ENCODE measurements at regions not wholly inside any gene's neighbourhood (a gene's known extent, or its start where the extent isn't known, plus 50 kb on each side); places are given as distances from the start of the nearest gene placed in this dataset.

DNA sequence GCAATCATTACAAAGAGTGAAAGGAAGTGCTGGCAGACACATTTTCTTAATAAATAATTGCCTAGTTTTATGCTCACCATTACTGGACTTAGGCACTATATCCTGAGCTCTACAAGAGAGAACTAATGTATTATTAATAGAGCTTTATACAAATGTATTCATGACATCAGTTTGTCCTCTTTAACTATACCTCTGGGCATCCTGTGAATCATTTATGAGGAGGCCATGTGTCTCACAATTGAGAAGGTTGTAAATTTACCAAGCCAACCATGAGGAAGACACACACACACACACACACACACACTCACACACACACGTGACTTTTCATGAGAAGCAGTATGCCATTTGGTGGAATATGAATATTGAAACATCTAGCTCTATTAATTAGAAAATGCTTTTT is 728.2 kb downstream of the ARAP2 start:
- DNase-seq, result no peak
- Histone ChIP-seq H3K4me2 (ENCODE audit: low read length, poor library complexity, severe bottlenecking) (no peak overlapping the region), H3K14ac (ENCODE audit: low read length in 2 of 2) (no peak overlapping the region), H3K4me3 (ENCODE audit: insufficient read depth in 1 of 2, low read depth in 1 of 2, low read length in 2 of 2) (no peak overlapping the region), H2BK15ac (ENCODE audit: low read depth, poor library complexity, severe bottlenecking) (no peak overlapping the region), H2BK5ac (ENCODE audit: low read depth, low read length, poor library complexity, severe bottlenecking) (no peak overlapping the region), H3K18ac (ENCODE audit: low read depth in 1 of 2, low read length in 2 of 2) (no peak overlapping the region), H3K23ac (ENCODE audit: low read length in 2 of 2) (no peak overlapping the region), H2AFZ (ENCODE audit: low read depth, low read length) (no peak overlapping the region), H2BK12ac (ENCODE audit: low read length in 2 of 2) (no peak overlapping the region), H3K9ac (ENCODE audit: low read length) (no peak overlapping the region), H3K27me3 (ENCODE audit: control insufficient read depth in 1 of 2, insufficient read depth in 1 of 2, low read length in 2 of 2) (no peaks in the 10 kb centered on the region), H3K36me3 (ENCODE audit: control insufficient read depth in 1 of 2, insufficient read depth in 2 of 2, low read depth in 1 of 2, low read length in 2 of 2) (no peaks in the 10 kb centered on the region), H2BK120ac (ENCODE audit: low read depth, low read length) (no peak overlapping the region), H4K8ac (ENCODE audit: low read length) (no peak overlapping the region), H3K4me1 (ENCODE audit: control insufficient read depth, insufficient read depth, low read depth, low read length) (no peaks in the 10 kb centered on the region), H3K9me3 (ENCODE audit: control insufficient read depth, low read length) (no peaks in the 10 kb centered on the region), H2AK5ac (ENCODE audit: low read length, severe bottlenecking) (no peak overlapping the region), H3K4ac (ENCODE audit: low read depth in 1 of 2, low read length in 2 of 2) (no peak overlapping the region), H4K91ac (ENCODE audit: low read length) (no peak overlapping the region), H3K79me1 (replicated peaks; ENCODE audit: low read length, poor library complexity, severe bottlenecking) (no peaks in the 10 kb centered on the region), H3K27ac (ENCODE audit: low read length, poor library complexity, severe bottlenecking) (no peak overlapping the region)
- WGBS, result no CpG with 5 or more reads among the region's 1 CpG

DNA sequence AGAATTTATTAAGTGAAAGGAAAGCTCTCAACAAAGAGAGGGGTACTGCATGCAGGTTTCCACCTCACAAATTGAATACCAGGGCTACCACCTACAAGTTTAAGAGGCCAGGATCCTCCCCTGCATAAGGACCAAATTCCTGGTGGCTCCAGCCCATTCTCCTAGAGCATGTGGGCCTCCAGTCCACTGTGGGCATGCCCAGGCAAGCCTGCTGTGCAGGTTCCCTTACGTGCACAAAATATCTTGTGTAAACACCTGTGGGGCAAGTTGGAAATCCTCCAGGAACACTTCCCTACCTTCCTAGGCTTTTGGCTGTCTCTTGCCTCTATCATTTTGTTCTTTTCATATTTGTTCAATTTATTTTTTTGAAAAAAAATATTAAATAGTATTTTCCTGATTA is 724.3 kb downstream of the ARAP2 start:
- Histone ChIP-seq H3K18ac (ENCODE audit: low read depth in 1 of 2, low read length in 2 of 2) (peak overlapping the region in 1 of 2 experiments; percentile 66), H3K27me3 (ENCODE audit: control insufficient read depth in 1 of 2, insufficient read depth in 1 of 2, low read length in 2 of 2) (no peaks in the 10 kb centered on the region), H3K9ac (ENCODE audit: low read length) (no peak overlapping the region), H3K9me3 (ENCODE audit: control insufficient read depth, low read length) (no peaks in the 10 kb centered on the region), H3K23ac (ENCODE audit: low read length in 2 of 2) (no peak overlapping the region), H3K4me1 (ENCODE audit: control insufficient read depth, insufficient read depth, low read depth, low read length) (no peaks in the 10 kb centered on the region), H2BK120ac (ENCODE audit: low read depth, low read length) (no peak overlapping the region), H3K79me1 (replicated peaks; ENCODE audit: low read length, poor library complexity, severe bottlenecking) (no peaks in the 10 kb centered on the region), H3K4me2 (ENCODE audit: low read length, poor library complexity, severe bottlenecking) (no peak overlapping the region), H3K14ac (ENCODE audit: low read length in 2 of 2) (no peak overlapping the region), H3K36me3 (ENCODE audit: control insufficient read depth in 1 of 2, insufficient read depth in 2 of 2, low read depth in 1 of 2, low read length in 2 of 2) (no peaks in the 10 kb centered on the region), H2BK5ac (ENCODE audit: low read depth, low read length, poor library complexity, severe bottlenecking) (peak overlapping the region; percentile 0), H2BK12ac (ENCODE audit: low read length in 2 of 2) (no peak overlapping the region), H2AFZ (ENCODE audit: low read depth, low read length) (no peak overlapping the region), H4K8ac (ENCODE audit: low read length) (peak overlapping the region; percentile 80), H3K4me3 (ENCODE audit: insufficient read depth in 1 of 2, low read depth in 1 of 2, low read length in 2 of 2) (no peak overlapping the region), H3K4ac (ENCODE audit: low read depth in 1 of 2, low read length in 2 of 2) (peak overlapping the region in 1 of 2 experiments; percentile 51), H2AK5ac (ENCODE audit: low read length, severe bottlenecking) (no peak overlapping the region), H2BK15ac (ENCODE audit: low read depth, poor library complexity, severe bottlenecking) (no peak overlapping the region), H4K91ac (ENCODE audit: low read length) (peak overlapping the region; percentile 50), H3K27ac (ENCODE audit: low read length, poor library complexity, severe bottlenecking) (no peak overlapping the region)
- no peak for DNase-seq
- 0% methylated on average over 1 of the region's 1 CpG for WGBS

DNA sequence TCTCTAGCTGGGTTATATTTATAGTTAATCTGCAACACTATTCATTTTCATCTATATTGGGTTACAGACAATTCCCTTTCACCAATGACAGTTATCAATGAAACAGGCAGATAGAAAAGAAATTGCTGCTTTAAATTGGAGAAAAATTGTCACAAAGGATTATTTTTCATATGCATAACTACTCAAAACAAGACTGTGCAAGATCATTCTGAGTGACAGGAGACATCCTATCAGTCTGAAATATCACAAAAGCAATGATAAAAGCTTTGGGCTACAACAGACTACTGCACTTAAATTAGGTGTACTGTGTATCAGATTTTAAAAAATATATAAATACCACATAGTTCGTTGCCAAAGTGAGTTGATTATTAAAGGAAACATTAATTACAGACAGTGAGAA is 722.6 kb downstream of the ARAP2 start:
- Histone ChIP-seq H3K4ac (ENCODE audit: low read depth in 1 of 2, low read length in 2 of 2) (no peak overlapping the region), H2AFZ (ENCODE audit: low read depth, low read length) (no peak overlapping the region), H3K23ac (ENCODE audit: low read length in 2 of 2) (no peak overlapping the region), H3K4me1 (ENCODE audit: control insufficient read depth, insufficient read depth, low read depth, low read length) (no peaks in the 10 kb centered on the region), H2BK15ac (ENCODE audit: low read depth, poor library complexity, severe bottlenecking) (no peak overlapping the region), H2BK12ac (ENCODE audit: low read length in 2 of 2) (no peak overlapping the region), H3K27me3 (ENCODE audit: control insufficient read depth in 1 of 2, insufficient read depth in 1 of 2, low read length in 2 of 2) (no peaks in the 10 kb centered on the region), H3K36me3 (ENCODE audit: control insufficient read depth in 1 of 2, insufficient read depth in 2 of 2, low read depth in 1 of 2, low read length in 2 of 2) (no peaks in the 10 kb centered on the region), H3K18ac (ENCODE audit: low read depth in 1 of 2, low read length in 2 of 2) (no peak overlapping the region), H2AK5ac (ENCODE audit: low read length, severe bottlenecking) (no peak overlapping the region), H3K27ac (ENCODE audit: low read length, poor library complexity, severe bottlenecking) (no peak overlapping the region), H2BK120ac (ENCODE audit: low read depth, low read length) (no peak overlapping the region), H2BK5ac (ENCODE audit: low read depth, low read length, poor library complexity, severe bottlenecking) (no peak overlapping the region), H3K79me1 (replicated peaks; ENCODE audit: low read length, poor library complexity, severe bottlenecking) (no peaks in the 10 kb centered on the region), H4K91ac (ENCODE audit: low read length) (no peak overlapping the region), H4K8ac (ENCODE audit: low read length) (no peak overlapping the region), H3K4me2 (ENCODE audit: low read length, poor library complexity, severe bottlenecking) (no peak overlapping the region), H3K14ac (ENCODE audit: low read length in 2 of 2) (no peak overlapping the region), H3K9ac (ENCODE audit: low read length) (no peak overlapping the region), H3K9me3 (ENCODE audit: control insufficient read depth, low read length) (no peaks in the 10 kb centered on the region), H3K4me3 (ENCODE audit: insufficient read depth in 1 of 2, low read depth in 1 of 2, low read length in 2 of 2) (no peak overlapping the region)
- WGBS, result no CpG with 5 or more reads among the region's 1 CpG
- DNase-seq, result no peak

DNA sequence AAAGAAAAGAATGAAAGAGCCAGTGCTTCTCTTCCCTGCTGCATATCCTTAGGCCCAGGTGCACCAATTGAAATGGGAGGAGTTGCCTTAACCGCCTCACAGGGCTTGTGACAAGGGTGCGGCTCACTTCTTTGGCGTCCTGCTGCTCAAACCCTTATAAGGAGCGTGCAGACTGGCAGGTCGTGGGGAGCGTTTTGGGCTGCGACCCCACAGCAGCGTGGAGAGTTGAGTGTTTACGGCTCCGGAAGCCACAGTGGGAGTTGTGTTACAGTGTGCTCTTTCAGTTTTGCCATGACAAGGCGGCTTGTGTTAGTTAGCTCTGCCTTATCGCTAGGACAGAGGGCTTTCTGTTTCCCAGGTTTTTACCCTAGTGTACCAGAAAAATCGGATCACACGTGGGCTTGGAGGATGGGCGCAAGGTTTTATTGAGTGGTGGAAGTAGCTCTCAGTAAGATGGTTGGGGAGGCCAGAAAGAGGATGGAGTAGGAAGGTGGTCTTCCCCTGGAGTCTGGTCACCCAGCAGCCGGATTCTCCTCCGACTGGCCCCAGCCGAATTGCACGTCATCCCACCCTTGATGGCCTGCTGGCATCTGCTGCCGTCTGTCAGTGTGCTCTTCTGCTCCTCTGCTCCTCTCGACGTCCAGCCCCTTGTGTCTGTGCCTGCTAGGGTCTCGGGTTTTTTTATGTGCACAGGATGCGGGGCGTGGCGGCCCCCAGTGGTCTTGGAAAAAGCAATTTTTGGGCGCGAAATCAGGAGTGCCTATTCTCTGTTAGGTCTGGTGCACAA is 718.9 kb downstream of the ARAP2 start:
- 62% methylated on average over 28 of the region's 28 CpGs for WGBS
- H3K14ac ChIP-seq (ENCODE audit: low read length in 2 of 2), result no peak overlapping the region

More for the DNA sequence above, 718.9 kb downstream of the ARAP2 start:
- no peak overlapping the region for H3K4me3 ChIP-seq (ENCODE audit: insufficient read depth in 1 of 2, low read depth in 1 of 2, low read length in 2 of 2)
- no peak overlapping the region for H2BK15ac ChIP-seq (ENCODE audit: low read depth, poor library complexity, severe bottlenecking)
- no peak overlapping the region for H2AK5ac ChIP-seq (ENCODE audit: low read length, severe bottlenecking)
- H2AFZ ChIP-seq (ENCODE audit: low read depth, low read length), result no peak overlapping the region
- H3K27ac ChIP-seq (ENCODE audit: low read length, poor library complexity, severe bottlenecking), result no peak overlapping the region
- no peaks in the 10 kb centered on the region for H3K4me1 ChIP-seq (ENCODE audit: control insufficient read depth, insufficient read depth, low read depth, low read length)
- no peak overlapping the region for H4K91ac ChIP-seq (ENCODE audit: low read length)
- no peaks in the 10 kb centered on the region for H3K79me1 ChIP-seq (replicated peaks; ENCODE audit: low read length, poor library complexity, severe bottlenecking)
- no peak overlapping the region for H3K18ac ChIP-seq (ENCODE audit: low read depth in 1 of 2, low read length in 2 of 2)
- no peak overlapping the region for H3K4ac ChIP-seq (ENCODE audit: low read depth in 1 of 2, low read length in 2 of 2)
- no peaks in the 10 kb centered on the region for H3K36me3 ChIP-seq (ENCODE audit: control insufficient read depth in 1 of 2, insufficient read depth in 2 of 2, low read depth in 1 of 2, low read length in 2 of 2)
- H2BK120ac ChIP-seq (ENCODE audit: low read depth, low read length), result no peak overlapping the region
- H2BK5ac ChIP-seq (ENCODE audit: low read depth, low read length, poor library complexity, severe bottlenecking), result no peak overlapping the region
- no peak overlapping the region for H2BK12ac ChIP-seq (ENCODE audit: low read length in 2 of 2)
- H3K9me3 ChIP-seq (ENCODE audit: control insufficient read depth, low read length), result no peaks in the 10 kb centered on the region
- no peak for DNase-seq
- H3K27me3 ChIP-seq (ENCODE audit: control insufficient read depth in 1 of 2, insufficient read depth in 1 of 2, low read length in 2 of 2), result no peaks in the 10 kb centered on the region
- no peak overlapping the region for H3K9ac ChIP-seq (ENCODE audit: low read length)
- H4K8ac ChIP-seq (ENCODE audit: low read length), result peak overlapping the region; percentile 27
- H3K23ac ChIP-seq (ENCODE audit: low read length in 2 of 2), result no peak overlapping the region
- no peak overlapping the region for H3K4me2 ChIP-seq (ENCODE audit: low read length, poor library complexity, severe bottlenecking)
